ENCODE measurements at regions not wholly inside any gene's neighbourhood (a gene's known extent, or its start where the extent isn't known, plus 50 kb on each side); places are given as distances from the start of the nearest gene placed in this dataset.

DNA sequence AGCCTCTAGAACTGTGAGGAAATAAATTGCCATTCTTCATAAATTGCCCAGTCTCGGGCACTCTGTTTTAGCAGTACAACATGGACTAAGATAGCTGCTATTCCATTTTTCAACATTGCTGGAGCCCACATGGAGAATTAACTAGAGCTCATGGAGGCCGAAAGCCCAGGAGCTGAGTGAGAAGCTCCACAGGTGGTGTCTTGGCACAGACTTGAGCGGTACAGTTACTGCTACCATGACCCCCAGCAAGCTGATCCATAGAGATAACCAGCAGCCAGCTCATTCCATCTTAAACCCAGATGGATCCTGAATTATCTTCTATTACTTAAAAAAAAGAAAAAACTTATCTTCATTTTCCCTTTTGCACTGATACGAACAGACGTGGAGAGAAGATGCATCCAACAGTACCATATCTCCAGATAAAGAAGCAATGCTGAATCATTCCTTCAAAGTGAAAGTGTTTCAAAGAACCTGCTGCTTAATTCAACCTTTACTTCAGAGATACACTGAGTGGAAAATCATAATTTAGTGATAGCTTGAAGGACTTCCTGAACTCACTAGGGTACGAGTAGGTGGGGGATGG, 115.1 kb downstream of the SETD4 start:
- TF ChIP-seq TEAD4 (IDR thresholded peaks at IDR 0.05) (no peak), EGR1 (IDR thresholded peaks at IDR 0.05) (no peak), TAF1 (IDR thresholded peaks at IDR 0.05; ENCODE audit: low read depth) (no peak), CREB1 (IDR thresholded peaks at IDR 0.05; ENCODE audit: low read depth) (no peak), EP300 (IDR thresholded peaks at IDR 0.05; ENCODE audit: borderline replicate concordance) (no peak), CEBPB (IDR thresholded peaks at IDR 0.05) (no peak), RAD21 (IDR thresholded peaks at IDR 0.05; ENCODE audit: low read depth) (no peak), YY1 (IDR thresholded peaks at IDR 0.05; ENCODE audit: low read depth) (no peak)
- TF ChIP-seq, protein P1, sequence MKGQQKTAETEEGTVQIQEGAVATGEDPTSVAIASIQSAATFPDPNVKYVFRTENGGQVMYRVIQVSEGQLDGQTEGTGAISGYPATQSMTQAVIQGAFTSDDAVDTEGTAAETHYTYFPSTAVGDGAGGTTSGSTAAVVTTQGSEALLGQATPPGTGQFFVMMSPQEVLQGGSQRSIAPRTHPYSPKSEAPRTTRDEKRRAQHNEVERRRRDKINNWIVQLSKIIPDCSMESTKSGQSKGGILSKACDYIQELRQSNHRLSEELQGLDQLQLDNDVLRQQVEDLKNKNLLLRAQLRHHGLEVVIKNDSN (IDR thresholded peaks at IDR 0.05), result no peak

DNA sequence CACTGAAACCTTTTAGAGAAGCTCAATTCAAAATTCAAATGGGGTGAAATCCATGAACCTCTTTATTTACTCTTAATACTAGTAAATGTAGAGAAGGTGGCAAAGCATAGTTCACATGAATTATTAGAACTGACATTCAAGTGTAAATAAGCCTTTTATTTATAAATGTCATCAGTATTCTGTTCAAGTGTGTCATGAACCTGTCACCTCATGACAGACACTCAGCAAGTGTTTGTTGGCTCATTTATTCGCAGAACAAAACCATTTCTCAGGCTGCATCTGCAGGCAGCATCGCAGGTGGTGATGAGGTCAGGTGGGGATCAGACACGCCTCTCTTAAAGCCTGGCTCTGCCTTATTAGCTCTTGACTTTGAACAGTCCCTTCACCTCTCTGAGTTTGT, 116.6 kb downstream of the SETD4 start:
- no peak for TF ChIP-seq ZBTB7A (IDR thresholded peaks at IDR 0.05; ENCODE audit: low read depth)
- TF ChIP-seq YY1 (IDR thresholded peaks at IDR 0.05; ENCODE audit: low read depth), result no peak

DNA sequence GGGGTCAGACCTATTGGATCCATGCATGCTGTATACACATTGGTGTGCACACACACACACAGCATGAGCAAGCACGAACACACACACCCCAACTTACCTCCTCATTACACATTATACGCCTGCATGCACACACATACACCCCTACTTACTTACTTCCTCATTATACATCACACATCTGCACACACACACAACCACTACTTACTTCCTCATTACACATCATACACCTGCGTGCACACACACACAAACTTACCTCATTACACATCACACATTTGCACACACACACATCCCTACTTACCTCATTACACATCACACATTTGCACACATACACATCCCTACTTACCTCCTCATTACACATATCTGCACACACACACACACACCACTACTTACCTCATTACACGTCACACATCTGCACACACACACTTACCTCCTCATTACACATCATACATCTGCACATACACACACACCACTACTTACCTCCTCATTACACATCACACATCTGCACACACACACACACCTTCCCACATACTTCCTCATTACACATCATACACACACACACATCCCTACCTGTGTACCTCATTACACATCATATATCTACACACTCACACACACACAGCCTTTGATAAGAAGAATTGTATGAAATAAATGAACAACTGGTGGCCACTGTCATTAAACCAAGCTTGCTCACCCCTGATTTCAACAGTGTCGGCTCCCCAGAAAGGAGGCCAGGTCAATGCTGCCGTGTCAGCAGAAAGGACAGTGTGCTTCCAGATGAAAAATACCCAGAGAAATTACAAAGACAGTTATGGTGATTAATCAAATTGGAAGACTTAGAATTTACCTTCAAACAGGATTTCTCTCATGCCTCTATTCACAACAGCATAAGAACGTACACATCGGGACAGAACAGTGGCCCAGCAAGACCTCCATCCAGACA, 117.8 kb downstream of the SETD4 start:
- TF ChIP-seq NFIC (IDR thresholded peaks at IDR 0.05) (no peak), EGR1 (IDR thresholded peaks at IDR 0.05) (no peak), TEAD4 (IDR thresholded peaks at IDR 0.05) (no peak), YY1 (IDR thresholded peaks at IDR 0.05; ENCODE audit: low read depth) (no peak), CREB1 (IDR thresholded peaks at IDR 0.05; ENCODE audit: low read depth) (no peak), TCF12 (IDR thresholded peaks at IDR 0.05; ENCODE audit: low read depth) (no peak), CEBPB (IDR thresholded peaks at IDR 0.05) (no peak), RAD21 (IDR thresholded peaks at IDR 0.05; ENCODE audit: low read depth) (no peak), FOXM1 (IDR thresholded peaks at IDR 0.05; ENCODE audit: borderline replicate concordance, low read depth) (no peak), EP300 (IDR thresholded peaks at IDR 0.05; ENCODE audit: borderline replicate concordance) (no peak), TAF1 (IDR thresholded peaks at IDR 0.05; ENCODE audit: low read depth) (no peak)
- TF ChIP-seq, protein P1 (IDR thresholded peaks at IDR 0.05), result no peak
- TF ChIP-seq, protein P2, sequence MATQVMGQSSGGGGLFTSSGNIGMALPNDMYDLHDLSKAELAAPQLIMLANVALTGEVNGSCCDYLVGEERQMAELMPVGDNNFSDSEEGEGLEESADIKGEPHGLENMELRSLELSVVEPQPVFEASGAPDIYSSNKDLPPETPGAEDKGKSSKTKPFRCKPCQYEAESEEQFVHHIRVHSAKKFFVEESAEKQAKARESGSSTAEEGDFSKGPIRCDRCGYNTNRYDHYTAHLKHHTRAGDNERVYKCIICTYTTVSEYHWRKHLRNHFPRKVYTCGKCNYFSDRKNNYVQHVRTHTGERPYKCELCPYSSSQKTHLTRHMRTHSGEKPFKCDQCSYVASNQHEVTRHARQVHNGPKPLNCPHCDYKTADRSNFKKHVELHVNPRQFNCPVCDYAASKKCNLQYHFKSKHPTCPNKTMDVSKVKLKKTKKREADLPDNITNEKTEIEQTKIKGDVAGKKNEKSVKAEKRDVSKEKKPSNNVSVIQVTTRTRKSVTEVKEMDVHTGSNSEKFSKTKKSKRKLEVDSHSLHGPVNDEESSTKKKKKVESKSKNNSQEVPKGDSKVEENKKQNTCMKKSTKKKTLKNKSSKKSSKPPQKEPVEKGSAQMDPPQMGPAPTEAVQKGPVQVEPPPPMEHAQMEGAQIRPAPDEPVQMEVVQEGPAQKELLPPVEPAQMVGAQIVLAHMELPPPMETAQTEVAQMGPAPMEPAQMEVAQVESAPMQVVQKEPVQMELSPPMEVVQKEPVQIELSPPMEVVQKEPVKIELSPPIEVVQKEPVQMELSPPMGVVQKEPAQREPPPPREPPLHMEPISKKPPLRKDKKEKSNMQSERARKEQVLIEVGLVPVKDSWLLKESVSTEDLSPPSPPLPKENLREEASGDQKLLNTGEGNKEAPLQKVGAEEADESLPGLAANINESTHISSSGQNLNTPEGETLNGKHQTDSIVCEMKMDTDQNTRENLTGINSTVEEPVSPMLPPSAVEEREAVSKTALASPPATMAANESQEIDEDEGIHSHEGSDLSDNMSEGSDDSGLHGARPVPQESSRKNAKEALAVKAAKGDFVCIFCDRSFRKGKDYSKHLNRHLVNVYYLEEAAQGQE (IDR thresholded peaks at IDR 0.05; ENCODE audit: low read depth), result no peak
- TF ChIP-seq, protein P3, sequence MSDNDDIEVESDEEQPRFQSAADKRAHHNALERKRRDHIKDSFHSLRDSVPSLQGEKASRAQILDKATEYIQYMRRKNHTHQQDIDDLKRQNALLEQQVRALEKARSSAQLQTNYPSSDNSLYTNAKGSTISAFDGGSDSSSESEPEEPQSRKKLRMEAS (IDR thresholded peaks at IDR 0.05), result no peak

DNA sequence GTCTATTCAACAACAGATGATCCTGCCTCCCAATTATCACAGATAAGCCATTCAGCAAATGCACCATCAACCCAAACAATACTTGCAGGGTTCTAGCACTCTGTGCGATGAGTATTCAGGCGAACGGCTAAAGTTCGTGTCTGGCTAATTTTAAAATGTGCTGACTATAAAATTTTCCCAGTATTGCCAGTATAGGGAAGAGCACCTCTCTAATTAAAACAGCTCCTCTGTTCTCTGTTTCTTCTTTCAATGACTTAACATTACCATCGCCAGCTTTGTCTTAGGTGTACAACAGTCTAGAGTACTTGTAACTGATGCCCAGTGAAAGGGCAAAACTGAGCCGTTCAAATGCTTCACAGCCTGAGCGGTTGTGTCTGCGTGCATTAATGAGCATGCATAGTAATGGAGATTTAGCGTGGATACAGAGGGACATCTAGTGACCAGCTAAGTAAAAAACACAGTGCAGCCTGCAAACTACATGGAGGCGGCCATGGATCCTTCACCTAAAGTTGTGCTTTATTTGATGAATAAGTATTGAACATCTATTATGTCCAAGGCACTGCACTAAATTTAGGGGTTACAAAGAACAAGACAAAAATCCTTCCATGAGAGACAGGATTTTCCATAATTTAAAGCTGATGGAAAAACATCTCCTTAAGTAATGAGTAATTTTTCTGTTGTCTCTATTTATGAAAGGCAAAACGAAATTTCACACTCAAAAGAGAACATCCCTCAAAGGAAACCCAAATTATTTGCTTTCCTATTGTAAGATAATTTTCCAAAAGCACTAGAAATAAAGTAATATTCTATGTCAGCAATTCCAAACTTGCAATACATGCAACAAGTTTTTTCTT, 120.0 kb downstream of the SETD4 start:
- TF ChIP-seq, protein P3 (IDR thresholded peaks at IDR 0.05), result no peak
- TF ChIP-seq RAD21 (IDR thresholded peaks at IDR 0.05; ENCODE audit: low read depth), result peak; percentile 73
- no peak for TF ChIP-seq TAF1 (IDR thresholded peaks at IDR 0.05; ENCODE audit: low read depth)
- TF ChIP-seq, protein P2 (IDR thresholded peaks at IDR 0.05; ENCODE audit: low read depth), result no peak
- TF ChIP-seq TEAD4 (IDR thresholded peaks at IDR 0.05), result no peak
- no peak for TF ChIP-seq ZBTB7A (IDR thresholded peaks at IDR 0.05; ENCODE audit: low read depth)
- TF ChIP-seq EGR1 (IDR thresholded peaks at IDR 0.05), result no peak
- no peak for TF ChIP-seq FOXM1 (IDR thresholded peaks at IDR 0.05; ENCODE audit: borderline replicate concordance, low read depth)
- no peak for TF ChIP-seq TCF12 (IDR thresholded peaks at IDR 0.05; ENCODE audit: low read depth)
- 0 out of 2 replicates have a peak, but pooled peaks have one; percentile 13 for TF ChIP-seq YY1 (IDR thresholded peaks at IDR 0.05; ENCODE audit: low read depth)

DNA sequence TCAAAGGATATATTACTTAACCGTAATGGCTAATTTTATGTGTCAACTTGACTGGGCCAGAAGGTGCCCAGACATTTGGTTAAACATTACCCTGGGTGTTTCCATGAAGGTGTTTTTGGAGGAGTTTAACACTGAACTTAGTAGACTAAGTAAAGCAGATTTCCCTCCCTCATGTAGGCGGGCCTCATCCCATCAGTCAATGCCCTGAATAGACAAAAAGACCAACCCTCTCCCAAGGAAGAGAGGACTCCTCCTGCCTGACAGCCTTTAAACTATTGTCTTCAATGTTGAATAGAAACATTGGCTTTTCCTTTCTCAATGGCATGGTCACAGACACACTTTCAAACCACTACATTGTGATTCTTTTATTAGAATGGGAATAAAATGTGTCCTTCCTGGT, 121.9 kb downstream of the SETD4 start:
- no peak for TF ChIP-seq CEBPB (IDR thresholded peaks at IDR 0.05)
- TF ChIP-seq FOXM1 (IDR thresholded peaks at IDR 0.05; ENCODE audit: borderline replicate concordance, low read depth), result no peak
- TF ChIP-seq, protein P3 (IDR thresholded peaks at IDR 0.05), result no peak
- no peak for TF ChIP-seq TEAD4 (IDR thresholded peaks at IDR 0.05)
- TF ChIP-seq, protein P1 (IDR thresholded peaks at IDR 0.05), result no peak
- TF ChIP-seq NFIC (IDR thresholded peaks at IDR 0.05), result no peak
- no peak for TF ChIP-seq TAF1 (IDR thresholded peaks at IDR 0.05; ENCODE audit: low read depth)
- TF ChIP-seq ZBTB7A (IDR thresholded peaks at IDR 0.05; ENCODE audit: low read depth), result no peak
- TF ChIP-seq, protein P2 (IDR thresholded peaks at IDR 0.05; ENCODE audit: low read depth), result no peak
- TF ChIP-seq YY1 (IDR thresholded peaks at IDR 0.05; ENCODE audit: low read depth), result no peak
- no peak for TF ChIP-seq EGR1 (IDR thresholded peaks at IDR 0.05)
- TF ChIP-seq TCF12 (IDR thresholded peaks at IDR 0.05; ENCODE audit: low read depth), result no peak
- TF ChIP-seq CREB1 (IDR thresholded peaks at IDR 0.05; ENCODE audit: low read depth), result no peak
- no peak for TF ChIP-seq EP300 (IDR thresholded peaks at IDR 0.05; ENCODE audit: borderline replicate concordance)

Data from Ishikawa (cell line).